NB4 (cell line): ENCODE measurements at regions not wholly inside any gene's neighbourhood (a gene's known extent, or its start where the extent isn't known, plus 50 kb on each side); places are given as distances from the start of the nearest gene placed in this dataset.

ENCODE experiments used
- CTCF ChIP-seq: IDR thresholded peaks from one replicate; pipeline ENCODE4 v1.5.1; 2012; ENCODE audit warnings: low read depth, low read length
- POLR2A ChIP-seq: IDR thresholded peaks from 2 replicates; pipeline ENCODE4 v1.6.1; 2011; ENCODE audit warnings: mild to moderate bottlenecking; ENCODE audit not compliant: insufficient read length; ENCODE audit errors: extremely low read depth

- TF ChIP-seq CTCF: no peak
- no peak for TF ChIP-seq POLR2A
These were observed 400.9 kb upstream of the ADGRL3 start for GRCh38 chr4:60799214-60799613.
